GM12865 (cell line): ENCODE measurements at regions not wholly inside any gene's neighbourhood (a gene's known extent, or its start where the extent isn't known, plus 50 kb on each side); places are given as distances from the start of the nearest gene placed in this dataset.

Source experiments
- DNase-seq: peaks from one replicate; pipeline ENCODE4 v3.0.0; 2010; ENCODE audit warnings: low read depth
- H3K4me3 ChIP-seq: 2 replicates; pipeline ENCODE4 v1.5.1; 2011; ENCODE audit warnings: mild to moderate bottlenecking, low read depth, low read length, control low read depth
- CTCF ChIP-seq: IDR thresholded peaks from 2 replicates; pipeline ENCODE4 v1.5.1; 2011; ENCODE audit warnings: low read length, control low read depth, low read depth, inconsistent platforms; ENCODE audit not compliant: insufficient read depth; ENCODE audit errors: missing control alignments

- no peak for DNase-seq
- H3K4me3 ChIP-seq: no peak overlapping the region
- no peak for TF ChIP-seq CTCF
These were observed 134.9 kb upstream of the CCDC196 start for GRCh38 chr14:66351310-66351709.

GRCh38 chr14:66359500-66359899 is 126.7 kb upstream of the CCDC196 start:
- TF ChIP-seq CTCF: peak; percentile 37
- peak; percentile 74 for DNase-seq
- H3K4me3 ChIP-seq: no peak overlapping the region

GRCh38 chr14:66360366-66360926 is 125.7 kb upstream of the CCDC196 start:
- H3K4me3 ChIP-seq: no peak overlapping the region
- DNase-seq: no peak

GRCh38 chr14:66361013-66361412 is 125.2 kb upstream of the CCDC196 start:
- TF ChIP-seq CTCF: no peak
- no peak overlapping the region for H3K4me3 ChIP-seq
- no peak for DNase-seq

More at GRCh38 chr14:66360366-66360926, 125.7 kb upstream of the CCDC196 start:
- TF ChIP-seq CTCF: no peak

- no peak for TF ChIP-seq CTCF
- no peak overlapping the region for H3K4me3 ChIP-seq
- DNase-seq: peak; percentile 67
These were observed 120.8 kb upstream of the CCDC196 start for GRCh38 chr14:66365388-66365787.

- no peak overlapping the region for H3K4me3 ChIP-seq
- DNase-seq: no peak
- TF ChIP-seq CTCF: no peak
These were observed 116.9 kb upstream of the CCDC196 start for GRCh38 chr14:66369157-66369697.

DNA sequence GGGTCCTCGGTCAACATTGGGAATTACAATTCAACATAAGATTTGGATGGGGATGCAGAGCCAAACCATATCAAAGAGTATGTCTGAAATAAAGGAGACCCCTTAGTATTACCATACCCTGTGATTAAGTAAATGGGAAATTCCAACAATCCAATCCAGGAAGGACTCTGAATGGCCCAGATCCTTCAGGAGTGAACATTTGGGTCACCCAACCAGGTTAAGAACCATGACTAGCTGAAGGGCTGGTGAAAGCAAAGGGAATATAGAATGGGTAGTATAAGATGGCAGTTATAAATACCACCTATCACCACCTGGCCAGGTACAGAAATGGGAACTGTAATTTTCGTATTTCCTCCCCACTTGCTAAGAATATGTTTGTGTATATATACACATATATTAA is 114.4 kb upstream of the CCDC196 start:
- no peak overlapping the region for H3K4me3 ChIP-seq
- DNase-seq: no peak
- no peak for TF ChIP-seq CTCF
